ENCODE measurements at regions not wholly inside any gene's neighbourhood (a gene's known extent, or its start where the extent isn't known, plus 50 kb on each side); places are given as distances from the start of the nearest gene placed in this dataset.

DNA sequence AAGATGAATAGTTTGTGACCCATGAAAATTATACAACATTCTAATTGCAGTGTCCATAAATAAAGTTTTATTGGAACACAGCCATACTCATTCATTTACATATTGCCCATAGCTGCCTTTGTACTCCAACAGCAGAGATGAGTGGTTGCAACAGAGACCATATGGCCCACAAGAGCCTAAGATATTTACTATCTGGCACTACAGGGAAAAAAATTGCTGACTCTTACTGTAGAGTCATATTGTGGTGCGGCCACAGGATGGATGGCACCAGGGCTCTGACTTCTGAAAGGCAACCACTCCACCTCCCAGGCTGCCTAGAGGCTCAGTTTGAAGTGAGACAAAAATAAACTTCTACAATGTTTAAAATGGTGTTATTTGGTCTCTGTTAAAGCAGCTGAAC, 404.0 kb upstream of the ATP5MC3 start:
- Histone ChIP-seq H3K27ac (ENCODE audit: low read depth in 2 of 2, low read length in 2 of 2) (no peak overlapping the region), H3K4me1 (ENCODE audit: control insufficient read depth in 2 of 3, insufficient read depth in 2 of 3, low read depth in 1 of 3, low read length in 3 of 3) (no peaks in the 10 kb centered on the region), H3K4me3 (ENCODE audit: low read length in 3 of 3) (no peak overlapping the region), H3K27me3 (ENCODE audit: control insufficient read depth, insufficient read depth, low read length) (no peaks in the 10 kb centered on the region), H3K9ac (ENCODE audit: low read length in 3 of 3) (no peak overlapping the region), H3K36me3 (ENCODE audit: control insufficient read depth in 2 of 3, insufficient read depth in 3 of 3, low read length in 3 of 3) (no peaks in the 10 kb centered on the region), H3K9me3 (ENCODE audit: control insufficient read depth in 2 of 3, insufficient read depth in 1 of 3, low read length in 3 of 3) (no peaks in the 10 kb centered on the region)
- TF ChIP-seq, protein P1, sequence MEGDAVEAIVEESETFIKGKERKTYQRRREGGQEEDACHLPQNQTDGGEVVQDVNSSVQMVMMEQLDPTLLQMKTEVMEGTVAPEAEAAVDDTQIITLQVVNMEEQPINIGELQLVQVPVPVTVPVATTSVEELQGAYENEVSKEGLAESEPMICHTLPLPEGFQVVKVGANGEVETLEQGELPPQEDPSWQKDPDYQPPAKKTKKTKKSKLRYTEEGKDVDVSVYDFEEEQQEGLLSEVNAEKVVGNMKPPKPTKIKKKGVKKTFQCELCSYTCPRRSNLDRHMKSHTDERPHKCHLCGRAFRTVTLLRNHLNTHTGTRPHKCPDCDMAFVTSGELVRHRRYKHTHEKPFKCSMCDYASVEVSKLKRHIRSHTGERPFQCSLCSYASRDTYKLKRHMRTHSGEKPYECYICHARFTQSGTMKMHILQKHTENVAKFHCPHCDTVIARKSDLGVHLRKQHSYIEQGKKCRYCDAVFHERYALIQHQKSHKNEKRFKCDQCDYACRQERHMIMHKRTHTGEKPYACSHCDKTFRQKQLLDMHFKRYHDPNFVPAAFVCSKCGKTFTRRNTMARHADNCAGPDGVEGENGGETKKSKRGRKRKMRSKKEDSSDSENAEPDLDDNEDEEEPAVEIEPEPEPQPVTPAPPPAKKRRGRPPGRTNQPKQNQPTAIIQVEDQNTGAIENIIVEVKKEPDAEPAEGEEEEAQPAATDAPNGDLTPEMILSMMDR (IDR thresholded peaks at IDR 0.05; ENCODE audit: borderline replicate concordance, extremely low read depth, insufficient read depth): no peak
- no peak for DNase-seq
- intact Hi-C loops (cut with DNase I): no loop called here
- FAIRE-seq: no peak

DNA sequence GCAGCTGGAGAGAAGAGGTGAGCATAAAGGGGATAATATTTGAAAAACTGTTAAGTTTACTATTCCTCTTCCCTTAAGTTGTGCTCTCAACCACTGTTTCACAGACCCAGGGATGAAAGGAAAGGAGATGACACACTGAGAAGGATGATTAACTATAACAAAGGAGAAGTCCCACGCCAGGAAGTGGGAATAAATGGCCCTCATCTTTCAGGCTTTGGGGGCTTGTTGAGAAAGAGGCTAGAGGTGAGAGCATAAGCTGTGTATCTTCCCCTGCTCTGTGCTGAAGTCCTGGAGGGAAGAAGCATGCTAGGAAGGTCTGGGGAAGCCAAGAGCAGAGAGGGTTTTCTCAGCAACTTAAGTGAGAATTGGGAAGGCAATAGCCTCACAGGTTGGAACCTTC, 399.1 kb upstream of the ATP5MC3 start:
- no peaks in the 10 kb centered on the region for H3K36me3 ChIP-seq (ENCODE audit: control insufficient read depth in 2 of 3, insufficient read depth in 3 of 3, low read length in 3 of 3)
- H3K27me3 ChIP-seq (ENCODE audit: control insufficient read depth, insufficient read depth, low read length): no peaks in the 10 kb centered on the region
- H3K27ac ChIP-seq (ENCODE audit: low read depth in 2 of 2, low read length in 2 of 2): no peak overlapping the region
- TF ChIP-seq, protein P1 (IDR thresholded peaks at IDR 0.05; ENCODE audit: borderline replicate concordance, extremely low read depth, insufficient read depth): no peak
- DNase-seq: no peak
- FAIRE-seq: no peak
- intact Hi-C loops (cut with DNase I): no loop called here
- H3K9me3 ChIP-seq (ENCODE audit: control insufficient read depth in 2 of 3, insufficient read depth in 1 of 3, low read length in 3 of 3): no peaks in the 10 kb centered on the region
- H3K9ac ChIP-seq (ENCODE audit: low read length in 3 of 3): no peak overlapping the region
- H3K4me3 ChIP-seq (ENCODE audit: low read length in 3 of 3): no peak overlapping the region
- no peaks in the 10 kb centered on the region for H3K4me1 ChIP-seq (ENCODE audit: control insufficient read depth in 2 of 3, insufficient read depth in 2 of 3, low read depth in 1 of 3, low read length in 3 of 3)

DNA sequence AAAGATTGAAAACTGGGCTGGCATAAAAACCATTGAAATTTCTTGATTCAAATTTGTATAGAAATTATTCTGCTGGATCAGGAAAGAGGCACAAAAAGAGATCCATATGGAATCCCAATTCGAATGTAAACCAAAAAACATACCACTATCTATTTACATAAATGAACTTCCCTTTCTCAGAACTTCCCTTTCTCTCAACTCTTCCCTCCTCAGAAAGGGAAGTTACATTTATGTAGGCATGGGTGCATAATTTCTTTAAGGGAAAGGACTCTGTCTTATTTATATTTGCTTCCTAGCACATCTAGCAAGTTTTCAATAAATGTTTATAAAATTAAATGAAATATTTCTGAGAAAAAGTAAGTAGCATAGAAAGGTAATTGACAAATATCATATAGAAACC, 398.1 kb upstream of the ATP5MC3 start:
- DNase-seq (no peak), FAIRE-seq (no peak)
- no peak overlapping the region for H3K9ac ChIP-seq (ENCODE audit: low read length in 3 of 3)
- no peak overlapping the region for H3K4me3 ChIP-seq (ENCODE audit: low read length in 3 of 3)
- no peaks in the 10 kb centered on the region for H3K27me3 ChIP-seq (ENCODE audit: control insufficient read depth, insufficient read depth, low read length)
- intact Hi-C loops (cut with DNase I): no loop called here
- no peaks in the 10 kb centered on the region for H3K36me3 ChIP-seq (ENCODE audit: control insufficient read depth in 2 of 3, insufficient read depth in 3 of 3, low read length in 3 of 3)
- no peaks in the 10 kb centered on the region for H3K4me1 ChIP-seq (ENCODE audit: control insufficient read depth in 2 of 3, insufficient read depth in 2 of 3, low read depth in 1 of 3, low read length in 3 of 3)
- no peak overlapping the region for H3K27ac ChIP-seq (ENCODE audit: low read depth in 2 of 2, low read length in 2 of 2)
- TF ChIP-seq, protein P1 (IDR thresholded peaks at IDR 0.05; ENCODE audit: borderline replicate concordance, extremely low read depth, insufficient read depth): no peak
- H3K9me3 ChIP-seq (ENCODE audit: control insufficient read depth in 2 of 3, insufficient read depth in 1 of 3, low read length in 3 of 3): no peaks in the 10 kb centered on the region

DNA sequence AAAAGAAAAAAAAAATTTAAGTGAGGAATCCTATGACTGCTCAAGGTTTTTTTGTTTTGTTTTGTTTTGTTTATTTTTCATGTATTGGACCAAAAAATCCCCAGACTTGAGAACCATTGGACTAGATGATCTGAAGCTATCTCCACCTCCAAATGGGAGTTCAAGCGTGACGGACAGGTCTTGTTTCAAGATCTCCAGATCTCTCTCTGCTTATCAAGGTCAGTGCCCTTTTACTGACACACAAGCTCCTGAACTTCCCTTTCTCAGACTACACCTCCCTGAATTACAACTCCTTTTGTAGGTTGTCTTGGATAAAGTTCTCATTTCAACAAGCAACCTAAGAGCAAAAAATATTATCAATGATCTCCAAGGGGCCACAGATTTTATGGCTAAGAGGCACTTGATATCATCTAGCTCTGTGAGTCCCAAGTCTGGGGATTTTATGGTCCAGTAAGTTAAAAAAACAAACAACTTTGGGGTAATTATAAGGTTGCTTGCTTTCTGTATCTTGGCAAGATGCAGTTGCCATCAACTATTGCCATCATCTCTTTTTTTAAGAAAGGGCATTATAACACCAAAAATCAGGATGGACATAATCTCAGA, 396.0 kb upstream of the ATP5MC3 start:
- intact Hi-C loops (cut with DNase I): no loop called here
- Histone ChIP-seq H3K36me3 (ENCODE audit: control insufficient read depth in 2 of 3, insufficient read depth in 3 of 3, low read length in 3 of 3) (no peaks in the 10 kb centered on the region), H3K27me3 (ENCODE audit: control insufficient read depth, insufficient read depth, low read length) (no peaks in the 10 kb centered on the region), H3K9me3 (ENCODE audit: control insufficient read depth in 2 of 3, insufficient read depth in 1 of 3, low read length in 3 of 3) (no peaks in the 10 kb centered on the region), H3K27ac (ENCODE audit: low read depth in 2 of 2, low read length in 2 of 2) (no peak overlapping the region), H3K4me1 (ENCODE audit: control insufficient read depth in 2 of 3, insufficient read depth in 2 of 3, low read depth in 1 of 3, low read length in 3 of 3) (no peaks in the 10 kb centered on the region), H3K4me3 (ENCODE audit: low read length in 3 of 3) (no peak overlapping the region), H3K9ac (ENCODE audit: low read length in 3 of 3) (no peak overlapping the region)
- DNase-seq: peak in 2 of 5 donors; percentile 19 to 21
- no peak for FAIRE-seq
- TF ChIP-seq, protein P1 (IDR thresholded peaks at IDR 0.05; ENCODE audit: borderline replicate concordance, extremely low read depth, insufficient read depth): no peak

All from kidney (tissue), 13 donors.